ENCODE measurements at regions not wholly inside any gene's neighbourhood (a gene's known extent, or its start where the extent isn't known, plus 50 kb on each side); places are given as distances from the start of the nearest gene placed in this dataset.

GRCh38 chr6:16048221-16048620 is 80.7 kb upstream of the MYLIP start:
- TF ChIP-seq CTCF (IDR thresholded peaks at IDR 0.05) (no peak), POLR2A (IDR thresholded peaks at IDR 0.05) (no peak)

Data from right lobe of liver (tissue), 4 donors.